Vagina (tissue), 2 donors: ENCODE measurements at regions not wholly inside any gene's neighbourhood (a gene's known extent, or its start where the extent isn't known, plus 50 kb on each side); places are given as distances from the start of the nearest gene placed in this dataset.
A peak's percentile ranks its signal among the peaks of the same experiment; 100 is the strongest.

Experiments
- DNase-seq, 2 donors: peaks; one replicate each; pipeline ENCODE4 v3.0.0-alpha.2; 2017; ENCODE audit errors: extremely low spot score in 2 of 2
- H3K27ac ChIP-seq: fragments of 200-600 bp; sonication (generic); one replicate; pipeline ENCODE4 v1.5.1; 2019
- H3K27me3 ChIP-seq: fragments of 200-600 bp; sonication (generic); one replicate; pipeline ENCODE4 v1.5.1; 2019
- H3K36me3 ChIP-seq, 2 donors: fragments of 200-600 bp; sonication (generic); one replicate each; pipeline ENCODE4 v1.5.1; 2017 to 2019
- H3K4me1 ChIP-seq: fragments of 200-600 bp; sonication (generic); one replicate; pipeline ENCODE4 v1.5.1; 2019
- H3K4me3 ChIP-seq, 2 donors: fragments of 200-600 bp; sonication (generic); 1 replicate in 1 of 2; 2 replicates in 1 of 2; pipeline ENCODE4 v1.5.1; 2016 to 2019
- H3K9me3 ChIP-seq: fragments of 200-600 bp; sonication (generic); one replicate; pipeline ENCODE4 v1.5.1; 2019
- CTCF ChIP-seq, 3 experiments: fragments of 450-650 bp in 2 of 3; fragments of 200-600 bp in 1 of 3; sonication (generic) in 1 of 3; IDR thresholded peaks; one replicate each; pipeline ENCODE4 v1.5.1; 2017 to 2019; ENCODE audit warnings: antibody characterized with exemption in 3 of 3, mild to moderate bottlenecking in 2 of 3, moderate library complexity in 2 of 3
- POLR2A ChIP-seq, 2 donors: fragments of 450-650 bp; IDR thresholded peaks; one replicate each; pipeline ENCODE4 v1.6.1; 2017; ENCODE audit warnings: antibody characterized with exemption in 2 of 2, mild to moderate bottlenecking in 2 of 2, moderate library complexity in 2 of 2
- POLR2AphosphoS5 ChIP-seq, 2 donors: sonication (generic); formaldehyde crosslinking; IDR thresholded peaks; one replicate each; pipeline ENCODE4 v1.9.0; 2017; ENCODE audit warnings: antibody characterized with exemption in 2 of 2, mild to moderate bottlenecking in 2 of 2, low read depth in 1 of 2; ENCODE audit not compliant: insufficient read depth in 1 of 2
- intact Hi-C: fragments of 100-400 bp; cut with DNase I; formaldehyde crosslinking; loops from one replicate; pipeline ENCODE4 v1.15.1; 2023

- Histone ChIP-seq H3K36me3 (no peaks in the 10 kb centered on the region), H3K27me3 (no peaks in the 10 kb centered on the region), H3K4me1 (peaks cover 15% of the 10 kb centered on the region), H3K4me3 (no peak overlapping the region), H3K9me3 (peaks cover 6% of the 10 kb centered on the region), H3K27ac (no peak overlapping the region)
- DNase-seq, result no peak
- intact Hi-C loops, result no loop called here
- TF ChIP-seq CTCF (IDR thresholded peaks at IDR 0.05), result no peak
- TF ChIP-seq POLR2A (IDR thresholded peaks at IDR 0.05), result no peak
- no peak for TF ChIP-seq POLR2AphosphoS5 (IDR thresholded peaks at IDR 0.05; ENCODE audit: insufficient read depth in 1 of 2, low read depth in 1 of 2)
These were observed 155.8 kb downstream of the CYB561 start for GRCh38 chr17:63290351-63290750.

GRCh38 chr17:63290784-63291183, 155.3 kb downstream of the CYB561 start:
- Histone ChIP-seq H3K36me3 (no peaks in the 10 kb centered on the region), H3K27ac (no peak overlapping the region)

GRCh38 chr17:63291258-63291657, 154.8 kb downstream of the CYB561 start:
- Histone ChIP-seq H3K27ac (no peak overlapping the region), H3K4me1 (peaks cover 15% of the 10 kb centered on the region), H3K9me3 (peaks cover 6% of the 10 kb centered on the region), H3K36me3 (no peaks in the 10 kb centered on the region), H3K4me3 (no peak overlapping the region), H3K27me3 (no peaks in the 10 kb centered on the region)
- TF ChIP-seq CTCF (IDR thresholded peaks at IDR 0.05), result no peak
- no peak for TF ChIP-seq POLR2A (IDR thresholded peaks at IDR 0.05)
- no peak for TF ChIP-seq POLR2AphosphoS5 (IDR thresholded peaks at IDR 0.05; ENCODE audit: insufficient read depth in 1 of 2, low read depth in 1 of 2)
- intact Hi-C loops, result no loop called here
- no peak for DNase-seq

More at GRCh38 chr17:63290784-63291183, 155.3 kb downstream of the CYB561 start:
- peaks cover 15% of the 10 kb centered on the region for H3K4me1 ChIP-seq
- no peaks in the 10 kb centered on the region for H3K27me3 ChIP-seq
- no peak overlapping the region for H3K4me3 ChIP-seq
- DNase-seq, result no peak
- no peak for TF ChIP-seq CTCF (IDR thresholded peaks at IDR 0.05)
- TF ChIP-seq POLR2A (IDR thresholded peaks at IDR 0.05), result no peak
- TF ChIP-seq POLR2AphosphoS5 (IDR thresholded peaks at IDR 0.05; ENCODE audit: insufficient read depth in 1 of 2, low read depth in 1 of 2), result no peak
- H3K9me3 ChIP-seq, result peaks cover 6% of the 10 kb centered on the region
- intact Hi-C loops, result no loop called here

- H3K36me3 ChIP-seq, result no peaks in the 10 kb centered on the region
- TF ChIP-seq POLR2A (IDR thresholded peaks at IDR 0.05) (no peak), CTCF (IDR thresholded peaks at IDR 0.05) (no peak), POLR2AphosphoS5 (IDR thresholded peaks at IDR 0.05; ENCODE audit: insufficient read depth in 1 of 2, low read depth in 1 of 2) (no peak)
- peaks cover 15% of the 10 kb centered on the region for H3K4me1 ChIP-seq
- H3K4me3 ChIP-seq, result no peak overlapping the region
- intact Hi-C loops, result no loop called here
- no peak for DNase-seq
- no peaks in the 10 kb centered on the region for H3K9me3 ChIP-seq
- no peaks in the 10 kb centered on the region for H3K27me3 ChIP-seq
- no peak overlapping the region for H3K27ac ChIP-seq
These were observed 153.7 kb downstream of the CYB561 start for GRCh38 chr17:63292421-63292820.

- H3K27ac ChIP-seq, result peak overlapping the region; percentile 22
- intact Hi-C loops, result no loop called here
- no peaks in the 10 kb centered on the region for H3K9me3 ChIP-seq
- no peaks in the 10 kb centered on the region for H3K36me3 ChIP-seq
- no peak overlapping the region for H3K4me3 ChIP-seq
- DNase-seq, result no peak
- no peaks in the 10 kb centered on the region for H3K27me3 ChIP-seq
- peaks cover 15% of the 10 kb centered on the region for H3K4me1 ChIP-seq
- no peak for TF ChIP-seq POLR2AphosphoS5 (IDR thresholded peaks at IDR 0.05; ENCODE audit: insufficient read depth in 1 of 2, low read depth in 1 of 2)
- no peak for TF ChIP-seq POLR2A (IDR thresholded peaks at IDR 0.05)
- TF ChIP-seq CTCF (IDR thresholded peaks at IDR 0.05), result no peak
These were observed 152.6 kb downstream of the CYB561 start for GRCh38 chr17:63293323-63294075.
